ENCODE measurements at regions not wholly inside any gene's neighbourhood (a gene's known extent, or its start where the extent isn't known, plus 50 kb on each side); places are given as distances from the start of the nearest gene placed in this dataset.

- TF ChIP-seq POLR2A (IDR thresholded peaks at IDR 0.05) = no peak
- TF ChIP-seq CTCF (IDR thresholded peaks at IDR 0.05) = no peak
These were observed 496.8 kb downstream of the GPAM start for GRCh38 chr10:111686796-111687195.

All from lower leg skin (tissue), 3 donors.